ENCODE measurements at regions not wholly inside any gene's neighbourhood (a gene's known extent, or its start where the extent isn't known, plus 50 kb on each side); places are given as distances from the start of the nearest gene placed in this dataset.
"Not testable (repeated sequence)": the region's sequence is repeated elsewhere in the genome, so short reads cannot be mapped to it uniquely, and the experiment has no call there.

GRCh38 chr7:38331853-38332595, 58.6 kb upstream of the TARP start:
- DNase-seq; intact Hi-C loops (cut with DNase I): not testable (repeated sequence)

DNA sequence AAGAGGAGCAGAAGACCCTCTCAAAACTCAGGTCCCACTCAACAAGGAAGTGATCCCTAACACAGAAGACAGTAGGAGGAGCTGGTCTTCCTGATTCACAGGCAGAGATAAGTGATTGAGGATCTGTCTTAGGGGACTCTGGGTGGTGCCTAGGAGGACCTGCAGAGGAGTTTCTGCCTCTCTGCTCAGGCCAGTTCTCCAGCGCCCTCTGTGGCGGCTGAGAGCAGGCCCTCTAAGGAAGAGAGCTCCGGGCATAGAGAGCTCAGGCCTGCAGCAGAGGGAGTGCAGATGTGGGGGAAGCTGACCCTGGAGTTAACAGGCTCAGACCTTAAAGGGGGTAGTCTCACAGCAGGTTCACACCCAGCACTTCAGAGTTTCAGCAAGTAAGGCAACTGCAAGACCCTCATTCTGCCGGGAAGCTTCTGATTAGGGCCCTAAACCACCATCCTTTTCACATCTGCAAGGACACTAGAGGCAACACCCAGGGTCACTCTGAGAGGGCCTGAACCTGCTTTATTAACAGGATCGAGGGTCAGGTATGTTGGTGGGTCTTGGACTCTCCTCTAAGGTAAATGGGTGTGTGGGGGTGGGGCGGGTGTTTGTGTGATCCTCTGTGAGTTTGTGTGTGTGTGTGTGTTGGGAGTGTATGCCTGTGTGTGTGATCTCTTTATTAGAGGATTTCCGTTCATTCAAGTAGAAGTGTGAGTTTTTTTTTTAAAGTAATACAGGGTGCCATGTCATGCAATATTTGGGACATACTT, 57.6 kb upstream of the TARP start:
- intact Hi-C loops (cut with DNase I), result no loop called here
- no peak for DNase-seq

GRCh38 chr7:38330039-38330438, 56.6 kb upstream of the TARP start:
- DNase-seq, result no peak
- intact Hi-C loops (cut with DNase I), result no loop called here

GRCh38 chr7:38329340-38329739, 55.9 kb upstream of the TARP start:
- DNase-seq, result no peak
- intact Hi-C loops (cut with DNase I), result loop anchor here (10.0 kb wide), 1 partner anchor 105 kb away; no protein-coding TSS in a partner anchor

- DNase-seq, result no peak
- intact Hi-C loops (cut with DNase I), result loop anchor here (10.0 kb wide), 1 partner anchor 104 kb away; no protein-coding TSS in a partner anchor
These were observed 55.4 kb upstream of the TARP start for GRCh38 chr7:38328814-38329213.

DNA sequence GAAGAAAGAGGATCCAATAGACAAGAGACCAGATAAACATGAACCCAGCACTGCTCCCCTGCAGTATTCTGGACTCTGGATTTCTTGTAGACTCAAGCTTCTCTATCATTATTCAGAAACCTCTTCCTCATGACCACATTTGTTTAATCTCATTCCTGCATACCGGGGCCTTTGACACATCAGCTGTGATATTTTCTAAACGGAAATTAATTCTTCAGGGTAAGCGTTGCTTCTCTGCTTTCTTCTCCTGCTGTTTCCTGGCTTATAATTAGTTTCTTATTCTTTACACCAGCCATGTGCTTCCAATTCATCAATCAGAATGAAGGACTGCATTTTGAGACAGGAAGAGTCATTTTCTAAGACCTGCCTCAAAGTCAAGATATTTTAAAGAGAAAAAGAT, 54.2 kb upstream of the TARP start:
- intact Hi-C loops (cut with DNase I), result loop anchor here (10.0 kb wide), 1 partner anchor 103 kb away; no protein-coding TSS in a partner anchor

More for the DNA sequence above, 54.2 kb upstream of the TARP start:
- DNase-seq, result no peak

All from head of caudate nucleus (tissue), 42 donors.